ENCODE measurements at regions not wholly inside any gene's neighbourhood (a gene's known extent, or its start where the extent isn't known, plus 50 kb on each side); places are given as distances from the start of the nearest gene placed in this dataset.
"Not testable (repeated sequence)": the region's sequence is repeated elsewhere in the genome, so short reads cannot be mapped to it uniquely, and the experiment has no call there.

DNA sequence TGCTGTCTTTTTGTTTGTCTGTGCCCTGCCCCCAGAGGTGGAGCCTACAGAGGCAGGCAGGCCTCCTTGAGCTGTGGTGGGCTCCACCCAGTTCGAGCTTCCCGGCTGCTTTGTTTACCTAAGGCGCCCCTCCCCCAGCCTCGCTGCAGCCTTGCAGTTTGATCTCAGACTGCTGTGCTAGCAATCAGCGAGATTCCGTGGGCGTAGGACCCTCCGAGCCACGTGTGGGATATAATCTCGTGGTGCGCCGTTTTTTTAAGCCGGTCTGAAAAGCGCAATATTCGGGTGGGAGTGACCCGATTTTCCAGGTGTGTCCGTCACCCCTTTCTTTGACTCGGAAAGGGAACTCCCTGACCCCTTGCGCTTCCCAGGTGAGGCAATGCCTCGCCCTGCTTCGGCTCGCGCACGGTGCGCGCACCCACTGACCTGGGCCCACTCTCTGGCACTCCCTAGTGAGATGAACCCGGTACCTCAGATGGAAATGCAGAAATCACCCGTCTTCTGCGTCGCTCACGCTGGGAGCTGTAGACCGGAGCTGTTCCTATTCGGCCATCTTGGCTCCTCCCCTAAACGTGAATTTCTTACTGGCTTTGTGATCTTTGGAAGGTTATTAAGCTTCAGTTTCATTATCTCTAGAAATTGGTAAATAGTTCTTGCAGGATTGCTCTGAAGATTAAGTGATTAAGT lies 196.2 kb upstream of the ADO start:
- TF ChIP-seq, protein P1, sequence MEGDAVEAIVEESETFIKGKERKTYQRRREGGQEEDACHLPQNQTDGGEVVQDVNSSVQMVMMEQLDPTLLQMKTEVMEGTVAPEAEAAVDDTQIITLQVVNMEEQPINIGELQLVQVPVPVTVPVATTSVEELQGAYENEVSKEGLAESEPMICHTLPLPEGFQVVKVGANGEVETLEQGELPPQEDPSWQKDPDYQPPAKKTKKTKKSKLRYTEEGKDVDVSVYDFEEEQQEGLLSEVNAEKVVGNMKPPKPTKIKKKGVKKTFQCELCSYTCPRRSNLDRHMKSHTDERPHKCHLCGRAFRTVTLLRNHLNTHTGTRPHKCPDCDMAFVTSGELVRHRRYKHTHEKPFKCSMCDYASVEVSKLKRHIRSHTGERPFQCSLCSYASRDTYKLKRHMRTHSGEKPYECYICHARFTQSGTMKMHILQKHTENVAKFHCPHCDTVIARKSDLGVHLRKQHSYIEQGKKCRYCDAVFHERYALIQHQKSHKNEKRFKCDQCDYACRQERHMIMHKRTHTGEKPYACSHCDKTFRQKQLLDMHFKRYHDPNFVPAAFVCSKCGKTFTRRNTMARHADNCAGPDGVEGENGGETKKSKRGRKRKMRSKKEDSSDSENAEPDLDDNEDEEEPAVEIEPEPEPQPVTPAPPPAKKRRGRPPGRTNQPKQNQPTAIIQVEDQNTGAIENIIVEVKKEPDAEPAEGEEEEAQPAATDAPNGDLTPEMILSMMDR (IDR thresholded peaks at IDR 0.05), result not testable (repeated sequence)
- TF ChIP-seq EZH2 (IDR thresholded peaks at IDR 0.05; ENCODE audit: borderline replicate concordance, insufficient read depth, low read depth, low read length, poor library complexity, severe bottlenecking), result not testable (repeated sequence)
